GM18498 (cell line): ENCODE measurements at regions not wholly inside any gene's neighbourhood (a gene's known extent, or its start where the extent isn't known, plus 50 kb on each side); places are given as distances from the start of the nearest gene placed in this dataset.

Experiments
- ATAC-seq: cut with Tn5 transposase; IDR thresholded peaks from one replicate; pipeline ENCODE4 v1.9.1; 2021; ENCODE audit warnings: mild to moderate bottlenecking, moderate library complexity; ENCODE audit not compliant: unreplicated experiment

DNA sequence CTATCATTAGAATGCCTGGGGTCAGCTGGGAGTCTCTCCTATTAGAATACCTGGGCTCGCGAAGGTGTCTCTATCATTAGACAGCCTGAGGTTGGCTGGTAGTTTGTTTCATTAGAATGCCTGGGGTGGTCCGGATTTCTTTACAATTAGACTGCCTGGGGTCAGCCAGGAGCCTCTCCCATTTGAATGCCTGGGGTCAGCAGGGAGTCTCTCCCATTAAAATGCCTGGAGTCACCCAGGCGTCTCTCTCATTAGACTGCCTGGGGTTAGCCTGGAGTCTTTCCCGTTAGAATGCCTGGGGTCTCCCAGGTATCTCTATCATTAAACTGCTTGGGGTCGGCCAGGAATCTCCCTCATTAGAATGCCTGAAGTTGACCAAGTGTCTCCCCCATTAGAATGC is 1458.3 kb downstream of the UQCRFS1 start:
- no peak for ATAC-seq

DNA sequence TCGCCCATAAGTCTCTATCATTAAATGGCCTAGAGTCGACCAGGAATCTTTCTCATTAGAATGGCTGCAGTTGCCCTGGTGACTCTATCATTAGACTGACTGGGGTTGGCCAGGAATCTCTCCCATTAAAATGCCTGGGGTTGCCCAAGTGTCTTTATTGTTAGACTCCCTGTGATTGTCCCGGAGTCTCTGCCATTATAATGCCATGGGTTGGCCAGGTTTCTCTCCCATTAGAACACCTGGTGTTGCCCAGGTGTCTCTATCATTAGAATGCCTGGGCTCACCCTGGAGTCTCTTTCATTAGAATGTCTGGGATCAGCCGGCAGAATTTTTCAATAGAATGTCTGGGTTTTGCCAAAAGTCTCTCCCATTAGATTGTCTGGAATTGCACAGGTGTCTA is 1459.3 kb downstream of the UQCRFS1 start:
- no peak for ATAC-seq

DNA sequence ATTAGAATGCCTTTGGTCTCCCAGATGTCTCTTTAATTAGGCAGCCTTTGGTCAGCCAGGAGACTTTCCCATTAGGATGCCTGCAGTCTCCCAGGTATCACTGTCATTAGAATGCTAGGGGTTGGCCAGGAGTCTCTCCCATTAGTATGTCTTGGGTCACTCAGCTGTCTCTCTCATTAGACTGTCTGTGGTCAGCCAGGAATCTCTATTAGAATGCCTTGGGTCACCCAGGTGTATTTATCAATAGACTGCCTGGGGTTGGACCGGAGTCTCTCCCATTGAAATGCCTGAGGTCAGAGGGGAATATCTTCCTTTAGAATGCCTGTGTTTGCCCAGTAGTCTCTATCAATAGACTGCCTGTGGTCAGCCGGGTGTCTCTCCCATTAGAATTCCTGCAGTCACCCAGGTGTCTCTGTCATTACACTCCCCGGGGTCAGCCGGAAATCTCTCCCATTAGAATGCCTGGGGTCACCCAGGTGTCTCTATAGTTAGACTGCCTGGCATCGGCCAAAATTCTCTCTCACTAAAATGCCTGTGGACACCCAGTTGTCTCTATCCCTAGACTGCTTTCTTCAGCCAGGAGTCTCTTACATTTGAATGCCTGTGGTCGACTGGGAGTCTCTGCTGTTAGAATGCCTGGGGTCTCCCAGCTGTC is 1460.3 kb downstream of the UQCRFS1 start:
- no peak for ATAC-seq

DNA sequence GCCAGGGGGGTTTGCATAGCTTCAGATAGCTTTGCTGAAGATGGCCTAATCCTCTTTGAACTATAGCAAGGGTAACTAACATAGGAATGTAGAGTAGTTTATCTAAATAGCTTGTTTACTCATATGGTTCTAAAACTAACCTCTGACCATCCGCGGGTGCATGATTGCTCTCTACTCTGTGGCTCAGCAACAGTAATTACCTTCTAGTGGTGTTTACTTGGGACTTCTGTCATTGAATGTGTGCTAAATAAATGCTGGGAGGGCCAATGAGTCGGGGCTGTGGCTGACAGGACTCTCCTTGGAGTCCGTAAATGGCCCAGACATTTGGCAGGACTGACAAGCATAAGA is 1461.9 kb downstream of the UQCRFS1 start:
- ATAC-seq, result no peak

DNA sequence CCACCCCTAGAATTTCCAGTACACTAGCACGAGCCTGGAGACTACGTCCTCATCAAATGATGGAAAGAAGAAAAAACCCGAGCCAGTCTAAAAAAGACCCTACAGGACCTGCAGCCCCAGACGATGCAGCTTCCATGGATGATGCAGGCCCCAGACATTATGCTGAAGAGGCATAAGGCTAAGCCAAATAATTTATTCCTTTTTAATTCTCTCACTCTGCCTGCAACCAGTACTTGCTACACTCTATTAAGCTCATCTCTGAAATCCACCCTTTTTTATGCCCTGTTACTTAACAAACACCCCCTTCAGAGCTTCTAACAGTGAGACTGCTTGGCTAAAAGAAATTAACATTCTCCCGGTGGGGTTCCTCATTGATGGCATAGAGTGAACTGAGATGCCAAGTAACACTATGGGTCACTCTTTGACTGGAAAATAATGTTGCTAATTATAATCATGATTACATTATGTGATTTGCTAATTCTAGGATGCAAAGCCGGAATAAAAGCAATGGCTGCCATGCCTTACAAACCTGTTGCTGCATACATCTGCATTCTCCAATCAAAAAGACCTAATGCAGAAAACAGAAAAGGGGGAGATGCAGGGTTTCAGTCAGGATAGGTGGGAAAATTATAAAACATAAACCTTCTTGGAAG is 1462.4 kb downstream of the UQCRFS1 start:
- no peak for ATAC-seq

DNA sequence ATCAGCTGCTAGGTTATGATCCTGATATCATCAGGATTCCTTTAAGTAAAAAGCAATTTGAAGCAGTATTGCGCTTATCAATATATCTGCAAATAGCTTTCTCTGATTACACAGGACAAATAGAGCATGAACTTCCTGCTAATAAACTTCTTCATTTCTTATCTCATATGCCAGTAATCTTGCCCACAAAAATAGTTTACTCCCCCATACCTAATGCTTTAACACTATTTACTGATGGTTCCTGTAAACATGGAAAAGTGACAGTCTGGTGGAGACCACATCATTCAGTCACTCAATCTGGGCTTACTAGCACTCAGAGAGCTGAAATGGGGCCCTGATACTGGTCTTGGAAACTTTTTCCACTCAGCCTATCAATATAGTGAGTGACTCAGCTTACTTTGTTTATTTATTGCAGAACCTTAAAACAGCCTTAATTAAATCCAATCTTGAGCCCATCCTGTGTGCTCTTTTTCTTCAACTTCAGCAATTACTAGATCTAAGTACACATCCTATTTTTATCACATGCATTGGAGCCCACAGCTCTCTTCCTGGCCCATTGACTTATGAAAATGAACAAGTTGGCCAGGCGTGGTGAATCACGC is 1464.3 kb downstream of the UQCRFS1 start:
- ATAC-seq, result no peak

DNA sequence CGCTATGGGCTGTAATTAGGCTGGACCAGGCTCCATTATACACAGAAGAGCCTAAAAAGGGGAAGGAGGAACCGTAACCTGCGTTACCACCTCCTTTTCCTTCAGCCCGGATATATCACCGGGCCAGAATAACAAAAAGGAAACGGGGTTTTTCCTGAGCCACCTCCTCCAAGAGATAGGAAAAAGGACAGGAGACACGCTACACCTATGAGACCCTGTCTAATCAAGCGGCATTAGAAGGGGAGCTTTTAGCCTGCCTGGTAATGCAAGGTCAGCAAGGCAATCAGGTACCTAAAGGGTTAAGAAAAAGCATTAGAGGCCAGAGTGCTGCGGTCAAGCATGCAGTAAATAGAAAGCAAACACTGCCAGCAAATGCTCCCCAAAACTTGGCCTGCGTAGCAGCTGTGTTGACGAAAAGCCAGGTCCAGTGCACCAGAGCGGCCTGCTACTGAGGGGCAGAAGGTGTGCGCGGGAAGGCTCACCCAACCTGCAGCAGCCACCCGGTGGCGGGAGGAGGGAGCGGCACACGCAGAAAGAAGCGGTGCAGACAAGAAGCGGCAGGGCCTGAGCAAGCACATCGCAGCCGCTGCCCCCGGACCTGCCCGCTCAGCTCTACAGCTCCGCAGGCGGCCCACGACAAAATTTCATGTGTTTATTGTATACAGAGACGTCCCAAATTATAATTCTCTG is 1466.1 kb downstream of the UQCRFS1 start:
- ATAC-seq, result no peak

DNA sequence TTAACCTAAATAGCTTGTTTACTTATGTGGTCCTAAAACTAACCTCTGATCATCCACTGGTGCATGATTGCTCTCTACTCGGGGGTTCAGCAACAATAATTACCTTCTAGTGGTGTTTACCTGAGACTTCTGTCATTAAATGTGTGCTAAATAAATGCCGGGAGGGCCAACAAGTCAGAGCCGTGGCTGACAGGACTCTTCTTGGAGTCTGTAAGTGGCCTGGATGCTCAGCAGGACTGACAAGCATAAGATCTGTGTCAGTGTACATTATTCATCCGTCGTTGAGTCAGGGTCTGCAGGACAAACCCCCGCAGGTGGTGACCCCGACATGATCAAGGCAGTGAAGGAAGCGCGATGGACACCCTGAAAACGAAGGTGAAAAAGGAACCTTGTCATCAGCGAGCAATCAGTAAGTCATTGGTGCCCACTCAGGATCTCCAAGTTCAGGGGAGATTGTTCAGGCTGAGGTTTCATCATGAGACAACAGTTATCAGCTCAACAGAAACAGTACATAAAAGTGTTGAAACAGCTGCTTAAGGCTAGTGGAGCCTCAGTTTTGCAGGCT is 1466.9 kb downstream of the UQCRFS1 start:
- no peak for ATAC-seq

DNA sequence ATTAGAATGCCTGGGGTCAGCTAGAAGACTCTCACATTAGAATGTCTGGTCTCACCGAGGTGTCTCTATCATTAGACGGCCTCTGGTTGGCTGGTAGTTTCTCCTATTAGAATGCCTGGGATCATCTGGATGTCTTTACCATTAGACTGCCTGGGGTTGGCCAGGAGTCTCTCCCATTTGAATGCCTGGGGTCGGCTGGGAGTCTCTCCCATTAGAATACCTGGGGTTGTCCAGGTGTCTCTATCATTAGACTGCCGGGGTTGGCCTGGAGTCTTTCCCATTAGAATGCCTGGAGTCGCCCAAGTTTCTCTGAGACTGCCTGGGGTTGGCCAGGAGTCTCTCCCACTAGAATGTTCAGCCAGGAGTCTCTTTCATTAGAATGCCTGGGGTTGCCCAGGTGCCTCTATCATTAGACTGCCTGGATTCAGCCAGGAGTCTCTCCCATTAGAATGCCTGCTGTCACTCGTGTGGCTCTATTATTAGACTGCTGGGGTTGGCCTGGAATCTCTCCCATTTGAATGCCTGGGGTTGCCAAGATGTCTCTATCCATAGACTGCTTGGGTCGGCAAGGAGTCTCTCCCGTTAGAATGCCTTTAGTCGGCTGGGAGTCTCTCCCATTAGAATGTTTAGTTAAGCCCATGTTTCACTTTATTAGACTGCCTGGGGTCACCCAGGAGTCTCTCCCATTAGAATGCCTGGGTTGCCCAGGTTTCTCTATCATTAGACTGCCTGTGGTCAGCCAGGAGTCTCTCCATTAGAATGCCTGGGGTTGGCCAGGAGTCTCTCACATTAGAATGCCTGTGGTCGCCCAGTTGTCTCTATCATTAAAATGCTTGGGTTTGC is 1467.8 kb downstream of the UQCRFS1 start:
- ATAC-seq, result no peak

DNA sequence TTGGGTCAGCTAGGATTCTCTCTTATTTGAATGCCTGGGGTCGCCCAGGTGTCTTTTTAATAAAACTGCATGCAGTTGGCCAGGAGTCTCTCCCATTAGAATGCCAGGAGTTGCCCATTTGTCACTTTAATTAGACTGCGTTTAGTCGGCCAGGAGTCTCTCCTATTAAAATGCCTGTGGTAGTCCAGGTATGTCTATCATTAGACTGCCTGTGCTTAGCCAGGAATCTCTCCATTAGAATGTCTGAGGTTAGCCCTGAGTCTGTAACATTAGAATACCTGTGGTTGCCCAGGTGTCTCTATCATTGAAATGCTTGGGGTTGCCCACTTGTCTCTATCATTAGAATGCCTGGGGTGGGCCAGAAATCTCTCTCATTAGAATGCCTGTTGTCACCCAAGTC is 1470.9 kb downstream of the UQCRFS1 start:
- no peak for ATAC-seq

DNA sequence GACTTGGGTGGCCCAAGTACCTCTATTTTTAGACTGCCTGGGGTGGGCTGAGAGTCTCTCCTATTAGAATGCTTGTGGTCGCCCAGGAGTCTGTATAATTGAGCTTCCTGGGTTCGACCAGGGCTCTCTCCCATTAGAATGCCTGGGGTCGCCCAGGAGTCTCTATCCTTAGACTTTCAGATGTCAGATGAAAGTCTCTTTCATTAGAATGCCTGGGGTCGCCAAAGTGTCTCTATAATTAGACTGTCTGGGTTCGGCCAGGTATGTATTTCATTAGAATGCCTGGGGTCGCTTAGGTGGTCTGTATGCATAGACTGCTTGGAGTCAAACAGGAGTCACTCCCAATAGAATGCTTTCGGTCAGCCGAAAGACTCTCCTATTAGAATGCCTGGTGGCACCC is 1471.7 kb downstream of the UQCRFS1 start:
- no peak for ATAC-seq

DNA sequence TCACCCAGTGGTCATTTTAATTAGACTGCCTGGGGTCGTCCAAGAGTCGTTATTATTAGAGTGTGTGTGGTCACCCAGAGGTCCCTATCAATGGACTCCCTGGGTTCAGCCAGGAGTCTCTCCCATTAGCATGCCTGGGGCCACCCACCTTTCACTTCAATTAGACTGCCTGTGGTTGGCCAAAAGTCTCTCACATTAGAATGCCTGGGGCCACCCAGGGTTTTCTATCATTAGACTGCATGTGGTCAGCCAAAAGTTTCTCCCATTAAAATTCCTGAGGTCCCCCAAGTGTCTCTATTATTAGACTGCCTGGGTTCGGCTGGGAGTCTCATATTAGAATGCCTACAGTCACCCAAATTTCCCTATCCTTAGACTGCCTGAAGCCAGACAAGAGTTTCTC is 1472.6 kb downstream of the UQCRFS1 start:
- no peak for ATAC-seq

DNA sequence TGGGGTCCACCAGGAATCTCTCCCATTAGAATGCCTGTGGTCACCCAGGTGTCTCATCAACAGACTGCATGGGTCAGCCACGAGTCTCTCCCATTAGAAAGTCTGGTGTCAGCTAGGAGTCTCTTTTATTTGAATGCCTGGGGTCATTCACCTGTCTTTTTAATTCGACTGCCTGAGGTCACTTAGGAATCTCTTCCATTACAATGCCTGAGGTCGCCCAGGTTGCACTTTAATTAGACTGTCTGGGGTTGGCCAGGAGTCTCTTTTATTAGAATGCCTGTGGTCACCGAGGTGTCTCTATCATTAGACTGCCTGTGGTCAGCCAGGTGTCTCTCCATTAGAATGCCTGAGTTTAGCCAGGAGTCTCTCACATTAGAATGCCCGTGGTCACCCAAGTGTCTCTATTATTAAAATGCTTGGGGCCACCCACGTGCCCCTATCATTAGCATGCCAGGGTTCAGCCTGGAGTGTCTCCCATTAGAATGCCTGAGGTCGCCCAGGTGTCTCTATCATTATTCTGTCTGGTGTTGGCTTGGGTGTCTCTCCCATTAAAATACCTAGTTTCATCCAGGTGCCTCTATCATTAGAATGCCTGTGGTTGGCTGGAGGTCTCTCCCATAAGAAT is 1474.3 kb downstream of the UQCRFS1 start:
- ATAC-seq, result no peak

DNA sequence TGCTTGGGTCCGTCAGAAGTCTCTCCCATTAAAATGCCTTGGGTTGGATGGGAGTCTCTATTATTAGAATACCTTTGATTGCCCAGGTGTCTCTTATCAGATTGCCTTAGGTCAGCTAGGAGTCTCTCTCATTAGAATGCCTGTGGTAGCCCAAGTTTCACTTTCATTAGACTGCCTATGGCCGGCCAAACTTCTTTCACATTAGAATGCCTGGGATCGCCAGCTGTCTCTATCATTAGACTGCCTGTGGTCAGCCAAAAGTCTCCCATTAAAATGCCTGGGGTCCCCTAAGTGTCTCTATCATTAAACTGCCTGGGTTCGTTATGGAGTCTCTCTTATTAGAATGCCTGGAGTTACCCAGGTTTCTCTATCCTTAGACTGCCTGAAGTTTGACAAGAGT is 1476.7 kb downstream of the UQCRFS1 start:
- no peak for ATAC-seq

DNA sequence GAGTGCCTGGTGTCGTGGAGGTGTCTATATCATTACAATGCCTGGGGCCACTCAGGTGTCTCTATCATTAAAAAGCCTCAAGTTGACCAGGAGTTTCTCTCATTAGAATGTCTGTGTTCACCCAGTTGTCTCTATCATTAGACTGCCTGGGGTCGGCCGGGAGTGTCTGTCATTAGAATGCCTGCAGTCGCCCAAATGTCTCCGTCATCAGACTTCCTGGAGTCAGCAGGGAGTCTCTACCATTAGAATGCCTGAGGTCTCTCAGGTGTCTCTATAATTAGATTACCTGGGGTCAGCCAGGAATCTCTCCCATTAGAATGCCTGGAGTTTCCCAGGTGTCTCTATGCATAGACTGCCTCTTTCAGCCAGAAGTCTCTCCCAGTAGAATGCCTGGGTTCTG is 1477.6 kb downstream of the UQCRFS1 start:
- ATAC-seq, result no peak

DNA sequence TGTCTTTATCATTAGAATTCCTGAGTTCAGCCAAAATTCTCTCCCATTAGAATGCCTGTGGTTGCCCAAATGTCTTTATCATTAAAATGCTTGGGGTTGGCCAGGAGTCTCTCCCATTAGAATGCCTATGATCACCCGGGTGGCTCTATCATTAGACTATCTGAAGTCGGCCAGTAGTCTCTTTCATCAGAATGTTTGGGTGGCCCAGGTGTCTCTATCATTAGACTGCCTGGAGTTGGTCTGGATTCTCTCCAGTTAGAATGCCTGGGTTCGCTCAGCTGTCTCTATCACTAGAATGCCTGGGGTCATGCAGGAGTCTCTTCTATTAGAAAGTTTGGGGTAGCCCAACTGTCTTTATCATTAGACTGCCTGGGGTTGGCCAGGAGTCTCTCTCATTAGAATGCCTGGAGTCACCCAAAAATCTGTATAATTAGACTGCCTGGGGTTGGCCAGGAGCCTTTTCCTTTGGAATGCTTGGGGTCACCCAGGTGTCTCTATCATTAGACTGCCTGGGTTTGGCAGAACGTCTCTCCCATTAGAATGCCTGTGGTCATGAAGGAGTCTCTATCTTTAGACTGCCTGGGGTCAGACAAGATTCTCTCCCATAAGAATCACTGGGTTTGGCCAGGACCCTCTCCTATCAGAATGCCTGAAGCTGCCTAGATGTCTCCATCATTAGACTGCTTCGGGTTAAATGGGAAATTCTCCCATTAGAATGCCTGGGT is 1478.3 kb downstream of the UQCRFS1 start:
- no peak for ATAC-seq

DNA sequence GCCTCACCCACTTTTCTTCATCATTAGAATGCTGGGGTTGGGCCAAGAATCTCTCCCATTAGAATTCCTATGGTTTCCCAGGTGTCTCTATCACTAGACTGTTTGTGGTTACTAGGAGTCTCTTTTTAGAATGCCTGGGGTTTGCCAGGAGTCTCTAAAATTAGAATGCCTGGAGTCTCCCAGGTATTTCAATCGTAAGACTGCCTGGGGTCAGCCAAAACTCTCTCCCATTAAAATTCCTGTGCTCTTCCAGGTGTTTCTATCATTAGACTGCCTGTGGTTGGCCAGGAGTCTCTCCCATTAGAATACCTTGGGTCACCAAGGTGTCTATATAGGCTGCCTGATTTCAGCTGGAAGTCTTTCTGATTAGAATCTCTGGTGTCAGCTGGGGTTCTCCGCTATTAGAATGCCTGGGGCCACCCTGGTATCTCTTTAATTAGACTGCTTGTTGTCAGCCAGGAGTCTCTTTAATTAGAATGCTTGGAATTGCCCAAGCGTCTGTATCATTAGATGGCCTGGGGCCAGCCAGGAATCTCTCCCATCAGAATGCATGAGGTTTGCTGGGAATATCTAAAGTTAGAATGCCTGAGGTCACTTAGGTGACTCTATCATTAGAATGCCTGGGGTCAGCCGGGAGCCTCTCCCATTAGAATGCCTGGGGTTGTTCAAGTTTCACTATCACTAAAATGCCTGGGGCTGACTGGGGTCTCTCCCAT is 1479.2 kb downstream of the UQCRFS1 start:
- no peak for ATAC-seq

DNA sequence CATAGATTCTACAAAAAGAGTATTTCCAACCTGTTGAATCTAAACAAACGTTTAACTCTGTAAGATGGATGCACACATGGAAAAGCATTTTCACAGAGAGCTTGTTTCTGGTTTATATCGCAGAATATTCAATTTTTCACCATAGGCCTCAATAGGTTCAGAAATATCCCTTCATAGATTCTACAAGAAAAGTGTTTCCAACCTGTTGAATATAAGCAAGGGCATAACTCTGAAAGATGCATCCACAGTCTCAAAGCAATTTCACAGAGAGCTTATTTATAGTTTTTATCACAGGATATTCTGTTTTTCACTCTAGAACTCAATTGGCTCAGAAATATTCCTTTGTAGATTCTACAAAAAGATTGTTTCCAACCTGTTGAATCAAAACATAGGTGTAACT is 1483.6 kb downstream of the UQCRFS1 start:
- no peak for ATAC-seq

DNA sequence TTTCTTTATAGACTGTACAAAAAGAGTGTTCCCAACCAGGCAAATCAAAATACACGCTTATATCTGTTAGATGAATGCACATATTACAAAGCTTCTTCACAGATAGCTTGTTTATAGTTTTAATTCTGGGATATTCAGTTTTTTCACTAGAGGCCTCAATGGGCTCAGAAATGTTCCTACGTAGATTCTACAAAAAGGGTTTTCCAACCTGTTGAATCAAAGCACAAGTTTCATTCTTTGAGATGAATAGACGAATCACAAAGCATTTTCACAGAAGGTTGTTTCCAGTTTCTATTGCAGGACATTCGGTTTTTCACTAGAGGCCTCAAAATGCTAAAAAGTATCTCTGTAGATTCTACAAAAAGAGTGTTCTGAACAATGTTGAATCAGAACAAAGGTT is 1490.3 kb downstream of the UQCRFS1 start:
- ATAC-seq, result no peak
